H1 (cell line): ENCODE measurements at regions not wholly inside any gene's neighbourhood (a gene's known extent, or its start where the extent isn't known, plus 50 kb on each side); places are given as distances from the start of the nearest gene placed in this dataset.
"Not testable (repeated sequence)": the region's sequence is repeated elsewhere in the genome, so short reads cannot be mapped to it uniquely, and the experiment has no call there.

Source experiments
- CTCF ChIA-PET: fragments of 300-600 bp; sonication (Branson Sonifier 250); formaldehyde crosslinking; loops from one replicate; lab custom pipeline; 2021; ENCODE audit not compliant: partially characterized antibody; lab: Charles Lee
- POLR2A ChIA-PET: fragments of 300-600 bp; sonication (Branson Sonifier 250); formaldehyde crosslinking; loops from one replicate; lab custom pipeline; 2021; ENCODE audit warnings: inconsistent platforms; ENCODE audit not compliant: partially characterized antibody; lab: Charles Lee
- DNase-seq, 2 experiments: peaks; one replicate each; pipeline versions ENCODE4 v3.0.0 to v3.0.0-alpha.2; 2010 to 2022; ENCODE audit warnings: low spot score in 2 of 2, low read depth in 1 of 2, mixed read lengths in 1 of 2
- FAIRE-seq: peaks from 2 replicates; lab custom pipeline; 2011; peaks lifted over from hg19 to GRCh38; lab: Jason Lieb, UNC
- H2AFZ ChIP-seq: 2 replicates; pipeline ENCODE4 v1.8.1; 2012; ENCODE audit warnings: low read length, inconsistent platforms
- H2AK5ac ChIP-seq: 2 replicates; pipeline ENCODE4 v1.6.1; 2013; ENCODE audit warnings: low read depth, low read length
- H2BK120ac ChIP-seq: replicated peaks from 2 replicates; pipeline ENCODE3; 2013; ENCODE audit warnings: low read depth, low read length, inconsistent platforms
- H2BK12ac ChIP-seq: 2 replicates; pipeline ENCODE4 v1.6.1; 2013; ENCODE audit warnings: low read depth, low read length
- H2BK15ac ChIP-seq: 2 replicates; pipeline ENCODE4 v1.6.1; 2013; ENCODE audit warnings: low read length
- H2BK20ac ChIP-seq: 2 replicates; pipeline ENCODE4 v1.6.1; 2013; ENCODE audit warnings: low read length
- H2BK5ac ChIP-seq: 2 replicates; pipeline ENCODE4 v1.6.1; 2013; ENCODE audit warnings: low read depth, low read length
- H3K14ac ChIP-seq: 2 replicates; pipeline ENCODE4 v1.6.1; 2013; ENCODE audit warnings: inconsistent platforms; ENCODE audit not compliant: insufficient read length
- H3K18ac ChIP-seq: 2 replicates; pipeline ENCODE4 v1.6.1; 2013; ENCODE audit warnings: low read length; ENCODE audit errors: extremely low read depth
- H3K23ac ChIP-seq: 2 replicates; pipeline ENCODE4 v1.6.1; 2013; ENCODE audit warnings: inconsistent platforms; ENCODE audit not compliant: insufficient read length
- H3K23me2 ChIP-seq: 2 replicates; pipeline ENCODE4 v1.6.1; 2013; ENCODE audit warnings: low read depth, low read length
- H3K27ac ChIP-seq: 2 replicates; pipeline ENCODE4 v1.6.1; 2011; ENCODE audit warnings: low read depth, low read length, inconsistent platforms
- H3K27me3 ChIP-seq, 4 experiments: replicated peaks in 1 of 4; 1 replicate in 1 of 4; 2 replicates in 3 of 4; pipeline versions ENCODE4 v1.6.1 to v1.8.1; 2011 to 2013; ENCODE audit warnings: low read length in 3 of 4, mild to moderate bottlenecking in 3 of 4, inconsistent platforms in 2 of 4, mixed read lengths in 2 of 4, moderate library complexity in 1 of 4; ENCODE audit not compliant: control insufficient read depth in 3 of 4, insufficient read depth in 3 of 4; ENCODE audit errors: extremely low read depth in 1 of 4
- H3K36me3 ChIP-seq, 4 experiments: 2 replicates each; pipeline versions ENCODE4 v1.6.1 to v1.8.1; 2011 to 2013; ENCODE audit warnings: mild to moderate bottlenecking in 4 of 4, low read length in 3 of 4, moderate library complexity in 2 of 4, control low read depth in 1 of 4, inconsistent platforms in 1 of 4; ENCODE audit not compliant: insufficient read depth in 4 of 4, control insufficient read depth in 2 of 4
- H3K4ac ChIP-seq: replicated peaks from 2 replicates; pipeline ENCODE3; 2013; ENCODE audit warnings: low read length, low read depth, mixed read lengths, inconsistent platforms; ENCODE audit not compliant: insufficient read length
- H3K4me1 ChIP-seq, 4 experiments: replicated peaks in 1 of 4; 1 replicate in 1 of 4; 2 replicates in 3 of 4; pipeline versions ENCODE4 v1.6.1 to v1.8.1; 2011 to 2013; ENCODE audit warnings: low read length in 3 of 4, inconsistent platforms in 2 of 4, mixed read lengths in 1 of 4; ENCODE audit not compliant: insufficient read depth in 4 of 4, control insufficient read depth in 3 of 4
- H3K4me2 ChIP-seq, 2 experiments: 2 replicates each; pipeline versions ENCODE4 v1.6.1 to v1.8.1; 2011 to 2013; ENCODE audit warnings: low read depth in 2 of 2, low read length in 2 of 2, control low read depth in 1 of 2, inconsistent platforms in 1 of 2, mild to moderate bottlenecking in 1 of 2; ENCODE audit not compliant: insufficient read depth in 1 of 2
- H3K4me3 ChIP-seq, 4 experiments: fragments of 200-600, 300-600 bp in 1 of 4; sonication (generic), shearing (Covaris generic), sonication (Bioruptor Twin) in 1 of 4; 2 replicates each; pipeline versions ENCODE4 v1.5.1 to v1.8.1; 2011 to 2016; ENCODE audit warnings: low read length in 4 of 4, low read depth in 3 of 4, control low read depth in 2 of 4, inconsistent platforms in 2 of 4, mild to moderate bottlenecking in 2 of 4, mixed read lengths in 1 of 4, moderate library complexity in 1 of 4; ENCODE audit not compliant: insufficient read depth in 2 of 4; ENCODE audit errors: extremely low read depth in 1 of 4
- H3K56ac ChIP-seq: replicated peaks from 2 replicates; pipeline ENCODE3; 2013; ENCODE audit warnings: low read depth, mild to moderate bottlenecking, mixed read lengths, low read length, inconsistent platforms; ENCODE audit not compliant: insufficient read length
- H3K79me1 ChIP-seq: 2 replicates; pipeline ENCODE4 v1.6.1; 2013; ENCODE audit warnings: low read depth, low read length, control low read depth
- H3K79me2 ChIP-seq, 2 experiments: 2 replicates each; pipeline versions ENCODE4 v1.6.1 to v1.8.1; 2012 to 2013; ENCODE audit warnings: low read length in 2 of 2, mild to moderate bottlenecking in 2 of 2, inconsistent platforms in 1 of 2; ENCODE audit not compliant: insufficient read depth in 2 of 2, control insufficient read depth in 1 of 2
- H3K9ac ChIP-seq, 4 experiments: replicated peaks in 1 of 4; 1 replicate in 1 of 4; 2 replicates in 3 of 4; pipeline versions ENCODE4 v1.6.1 to v1.8.1; 2011 to 2013; ENCODE audit warnings: low read depth in 3 of 4, low read length in 3 of 4, control low read depth in 2 of 4, mild to moderate bottlenecking in 2 of 4, moderate library complexity in 2 of 4, inconsistent platforms in 1 of 4; ENCODE audit errors: extremely low read depth in 1 of 4
- H3K9me3 ChIP-seq, 2 experiments: 2 replicates each; pipeline versions ENCODE4 v1.6.1 to v1.8.1; 2012 to 2013; ENCODE audit warnings: mild to moderate bottlenecking in 2 of 2, moderate library complexity in 2 of 2, control low read depth in 1 of 2, inconsistent platforms in 1 of 2, low read depth in 1 of 2, low read length in 1 of 2, mixed read lengths in 1 of 2; ENCODE audit not compliant: insufficient read depth in 2 of 2
- H4K20me1 ChIP-seq, 2 experiments: replicated peaks in 1 of 2; 2 replicates each; pipeline versions ENCODE3 to v1.8.1; 2011 to 2013; ENCODE audit warnings: inconsistent platforms in 2 of 2, low read length in 2 of 2, mild to moderate bottlenecking in 1 of 2; ENCODE audit not compliant: insufficient read depth in 2 of 2, control insufficient read depth in 1 of 2
- H4K5ac ChIP-seq: 2 replicates; pipeline ENCODE4 v1.6.1; 2013; ENCODE audit warnings: low read length, low read depth, mixed read lengths, inconsistent platforms; ENCODE audit not compliant: insufficient read length
- H4K8ac ChIP-seq: 2 replicates; pipeline ENCODE4 v1.8.0; 2013; ENCODE audit warnings: mild to moderate bottlenecking, moderate library complexity, low read length, inconsistent platforms; ENCODE audit not compliant: insufficient read depth; ENCODE audit errors: extremely low read depth
- H4K91ac ChIP-seq: replicated peaks from 2 replicates; pipeline ENCODE3; 2013; ENCODE audit warnings: low read length, mixed read lengths, inconsistent platforms; ENCODE audit not compliant: insufficient read length
- WGBS, 2 experiments: shearing (Covaris generic) in 1 of 2; methylation state at CpG; one replicate each; pipeline versions ENCODE4 v1.1.6 to v1.1.7; 2013 to 2015; ENCODE audit warnings: low lambda C conversion rate in 2 of 2, mixed read lengths in 2 of 2, inconsistent platforms in 1 of 2, low coverage in 1 of 2, missing lambda C conversion rate in 1 of 2; ENCODE audit not compliant: insufficient replicate concordance in 2 of 2, insufficient coverage in 1 of 2, insufficient read length in 1 of 2; ENCODE audit errors: extremely low coverage in 1 of 2, missing lambda C conversion rate in 1 of 2; 5-methylcytosine and 5-hydroxymethylcytosine counted together

GRCh38 chr4:49288796-49289195 is 302.7 kb downstream of the CWH43 start:
- H4K20me1 ChIP-seq, H2BK12ac ChIP-seq, H3K79me2 ChIP-seq, H2BK5ac ChIP-seq, H3K14ac ChIP-seq, DNase-seq, H3K23ac ChIP-seq, CTCF ChIA-PET, H4K5ac ChIP-seq, H4K8ac ChIP-seq, H3K4me3 ChIP-seq, POLR2A ChIA-PET, H2BK15ac ChIP-seq, H3K4me1 ChIP-seq, H2BK120ac ChIP-seq, H3K79me1 ChIP-seq, H3K27me3 ChIP-seq, H3K56ac ChIP-seq, H3K23me2 ChIP-seq, H3K4ac ChIP-seq, H3K36me3 ChIP-seq, H2AK5ac ChIP-seq, H3K9ac ChIP-seq, H4K91ac ChIP-seq, FAIRE-seq, H3K4me2 ChIP-seq, H3K18ac ChIP-seq, H2BK20ac ChIP-seq, H2AFZ ChIP-seq, H3K27ac ChIP-seq: not testable (repeated sequence)
- peaks cover 20 to 23% of the 10 kb centered on the region in 2 experiments for H3K9me3 ChIP-seq
- 94% methylated on average over 11 of the region's 11 CpGs; no CpG with 5 or more reads in 1 of the 2 experiments for whole genome bisulfite sequencing, 2 experiments

GRCh38 chr4:49314815-49315214 is 328.7 kb downstream of the CWH43 start:
- FAIRE-seq: not testable (repeated sequence)

More at GRCh38 chr4:49314815-49315214, 328.7 kb downstream of the CWH43 start:
- H2BK5ac ChIP-seq, H3K79me1 ChIP-seq, H2BK20ac ChIP-seq, H3K36me3 ChIP-seq, H3K23me2 ChIP-seq, POLR2A ChIA-PET, H3K23ac ChIP-seq, DNase-seq, H3K14ac ChIP-seq, H3K27me3 ChIP-seq, H3K4me3 ChIP-seq, H2BK15ac ChIP-seq, H4K5ac ChIP-seq, H4K8ac ChIP-seq, CTCF ChIA-PET, H3K4ac ChIP-seq, H3K56ac ChIP-seq, H4K20me1 ChIP-seq, H2AK5ac ChIP-seq, H2BK12ac ChIP-seq, H3K27ac ChIP-seq, H3K9ac ChIP-seq, H4K91ac ChIP-seq, H3K4me1 ChIP-seq, H3K18ac ChIP-seq, H3K4me2 ChIP-seq, H2BK120ac ChIP-seq, H2AFZ ChIP-seq, H3K79me2 ChIP-seq: not testable (repeated sequence)
- 93% methylated on average over 8 of the region's 18 CpGs; no CpG with 5 or more reads in 1 of the 2 experiments for WGBS, 2 experiments
- peaks cover 12 to 38% of the 10 kb centered on the region in 2 experiments for H3K9me3 ChIP-seq
